ENCODE measurements at regions not wholly inside any gene's neighbourhood (a gene's known extent, or its start where the extent isn't known, plus 50 kb on each side); places are given as distances from the start of the nearest gene placed in this dataset.
"Not testable (repeated sequence)": the region's sequence is repeated elsewhere in the genome, so short reads cannot be mapped to it uniquely, and the experiment has no call there.

GRCh38 chr15:30688684-30689083 lies 62.8 kb downstream of the ARHGAP11B start:
- not testable (repeated sequence) for H3K4me3 ChIP-seq (ENCODE audit: low read depth, low read length); DNase-seq (ENCODE audit: low read depth)

DNA sequence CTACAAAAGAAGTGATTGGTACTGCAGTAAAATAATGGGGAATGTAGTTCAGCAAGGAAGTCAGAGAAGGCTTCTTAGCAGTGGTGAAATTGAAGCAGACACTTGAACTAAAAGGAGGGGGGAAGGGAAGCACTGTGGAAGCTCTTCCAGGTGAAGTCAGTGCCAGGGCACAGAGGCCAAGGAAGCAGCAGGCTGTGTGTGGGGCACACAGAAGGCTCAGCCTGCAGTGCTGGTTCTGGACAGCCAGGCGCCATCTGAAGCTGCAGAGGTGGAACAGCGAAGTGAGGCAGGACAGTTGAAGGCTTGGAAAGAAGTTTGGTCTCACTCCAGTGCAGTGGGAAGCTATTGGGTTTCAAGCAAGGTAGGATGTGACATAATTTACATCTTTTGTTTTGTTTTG lies 64.2 kb downstream of the ARHGAP11B start:
- H3K4me3 ChIP-seq (ENCODE audit: low read depth, low read length) = not testable (repeated sequence)

DNA sequence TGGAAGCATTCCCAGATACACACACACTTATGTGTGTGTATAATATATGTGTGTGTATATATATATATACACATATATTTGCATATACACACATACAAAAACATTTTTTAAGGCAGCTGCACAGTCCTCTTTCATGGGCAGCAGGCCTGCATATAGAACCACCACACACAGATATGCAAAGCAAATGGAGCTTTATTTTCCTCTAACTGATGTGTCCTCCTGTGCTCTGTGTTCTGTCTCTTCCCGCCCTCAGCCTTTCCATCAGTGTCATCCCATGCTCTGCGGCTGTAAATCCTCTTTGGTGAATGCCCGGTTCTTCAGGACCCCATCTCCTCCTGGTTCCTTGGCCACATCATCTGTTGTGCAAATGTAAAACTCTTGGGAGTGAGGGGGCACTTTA lies 69.9 kb downstream of the ARHGAP11B start:
- not testable (repeated sequence) for DNase-seq (ENCODE audit: low read depth); H3K4me3 ChIP-seq (ENCODE audit: low read depth, low read length)

More for the DNA sequence above, 64.2 kb downstream of the ARHGAP11B start:
- not testable (repeated sequence) for DNase-seq (ENCODE audit: low read depth)

GRCh38 chr15:30696439-30697314 lies 70.7 kb downstream of the ARHGAP11B start:
- H3K4me3 ChIP-seq (ENCODE audit: low read depth, low read length); DNase-seq (ENCODE audit: low read depth): not testable (repeated sequence)

DNA sequence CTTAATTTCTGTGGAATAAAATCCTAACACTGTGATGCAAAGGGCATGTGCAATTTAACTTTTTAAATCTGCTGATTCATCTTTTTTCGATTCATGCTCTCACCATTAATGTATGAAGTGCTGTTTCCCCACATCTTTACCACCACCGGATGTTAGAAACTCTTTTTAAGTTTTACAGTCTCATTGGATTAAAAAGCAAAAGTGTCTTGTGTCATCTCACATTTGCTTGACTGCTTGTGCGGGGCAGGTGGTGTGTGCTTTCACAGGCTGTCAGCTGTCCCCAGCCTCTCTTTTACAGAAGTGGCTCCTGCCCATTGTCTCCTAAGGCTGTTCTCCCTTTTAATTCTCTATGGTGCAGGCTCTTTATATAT lies 71.4 kb downstream of the ARHGAP11B start:
- not testable (repeated sequence) for H3K4me3 ChIP-seq (ENCODE audit: low read depth, low read length); DNase-seq (ENCODE audit: low read depth)

DNA sequence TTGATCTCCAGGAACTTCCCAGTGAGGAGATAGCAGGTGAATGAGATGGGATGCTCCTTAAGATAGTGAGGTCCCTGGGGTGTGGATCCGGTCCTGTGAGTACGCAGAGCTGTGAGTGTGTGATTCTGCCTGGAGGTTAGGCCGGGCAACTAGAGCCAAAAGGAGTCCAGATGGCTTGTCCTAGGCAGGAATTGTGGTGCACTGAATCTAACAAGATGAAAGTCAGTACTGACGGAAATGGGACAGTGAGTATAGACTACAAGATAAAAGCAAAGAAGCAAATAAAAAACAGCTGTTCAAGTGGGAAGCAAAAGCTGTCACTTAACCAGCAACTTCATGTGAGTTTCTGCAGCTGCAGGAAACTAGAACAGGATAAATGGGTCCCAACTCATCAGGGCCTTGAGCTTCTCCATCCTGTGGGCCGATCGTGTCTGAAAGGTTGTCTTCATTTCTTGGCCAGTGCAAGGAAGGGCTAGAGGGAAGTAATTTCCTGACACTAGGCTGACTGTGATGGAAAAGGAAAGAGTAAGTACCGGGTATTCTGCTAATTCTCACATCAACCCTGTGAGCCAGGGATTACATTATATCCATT lies 74.2 kb downstream of the ARHGAP11B start:
- H3K4me3 ChIP-seq (ENCODE audit: low read depth, low read length); DNase-seq (ENCODE audit: low read depth): not testable (repeated sequence)

DNA sequence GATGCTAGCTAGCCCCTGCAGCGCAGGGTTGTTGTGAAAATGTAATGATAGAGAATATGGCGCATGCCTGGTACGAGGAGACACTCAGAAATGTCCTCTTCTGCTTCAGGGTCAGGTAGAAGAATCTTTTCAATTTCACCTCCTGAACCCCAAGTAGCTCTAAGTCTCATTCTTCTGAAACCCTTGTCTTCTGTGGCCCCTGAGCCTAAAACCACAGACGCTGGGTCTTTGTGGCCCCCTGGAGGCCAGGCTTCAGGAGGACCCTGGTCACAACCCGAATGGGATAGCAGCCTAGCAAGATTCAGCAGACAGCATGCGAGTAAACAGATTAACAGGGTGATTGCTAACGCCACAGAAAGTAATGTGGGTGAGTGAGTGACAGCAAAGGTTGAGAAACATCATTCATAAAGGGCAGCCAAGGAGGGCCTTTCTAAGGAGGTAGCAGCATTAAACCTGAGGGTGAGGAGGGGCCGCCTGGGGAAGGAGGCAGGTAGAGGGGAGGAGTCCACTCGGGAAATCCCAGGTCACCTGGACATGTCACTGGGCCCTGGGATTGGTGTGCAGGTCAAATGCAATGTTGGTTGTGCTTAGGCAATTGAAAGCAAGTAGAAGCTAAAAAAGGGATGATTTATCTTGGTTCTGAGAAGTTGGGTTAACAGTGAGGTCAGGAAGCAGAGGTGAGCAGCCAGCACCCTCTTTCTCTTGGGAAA lies 82.2 kb downstream of the ARHGAP11B start:
- DNase-seq (ENCODE audit: low read depth); H3K4me3 ChIP-seq (ENCODE audit: low read depth, low read length): not testable (repeated sequence)

DNA sequence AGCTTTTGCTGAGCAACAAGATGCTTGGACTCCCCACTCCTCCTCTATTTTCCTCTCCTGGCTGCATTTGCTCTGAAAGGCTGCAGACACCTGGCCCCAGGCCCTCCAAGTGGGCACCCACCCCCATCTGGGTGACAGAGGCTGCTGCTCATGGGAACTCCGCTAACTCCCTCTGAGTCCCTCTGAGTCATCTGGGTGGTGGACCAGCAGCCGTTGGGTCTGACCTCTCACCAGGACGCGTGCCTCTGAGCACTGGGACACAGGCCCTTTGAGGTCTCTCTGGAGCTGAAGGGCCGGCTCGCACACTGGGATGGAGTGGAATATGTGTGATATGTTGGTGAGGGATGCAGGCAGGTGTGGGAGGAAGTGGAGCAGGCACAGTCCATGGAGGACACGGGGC lies 82.9 kb downstream of the ARHGAP11B start:
- DNase-seq (ENCODE audit: low read depth); H3K4me3 ChIP-seq (ENCODE audit: low read depth, low read length): not testable (repeated sequence)

DNA sequence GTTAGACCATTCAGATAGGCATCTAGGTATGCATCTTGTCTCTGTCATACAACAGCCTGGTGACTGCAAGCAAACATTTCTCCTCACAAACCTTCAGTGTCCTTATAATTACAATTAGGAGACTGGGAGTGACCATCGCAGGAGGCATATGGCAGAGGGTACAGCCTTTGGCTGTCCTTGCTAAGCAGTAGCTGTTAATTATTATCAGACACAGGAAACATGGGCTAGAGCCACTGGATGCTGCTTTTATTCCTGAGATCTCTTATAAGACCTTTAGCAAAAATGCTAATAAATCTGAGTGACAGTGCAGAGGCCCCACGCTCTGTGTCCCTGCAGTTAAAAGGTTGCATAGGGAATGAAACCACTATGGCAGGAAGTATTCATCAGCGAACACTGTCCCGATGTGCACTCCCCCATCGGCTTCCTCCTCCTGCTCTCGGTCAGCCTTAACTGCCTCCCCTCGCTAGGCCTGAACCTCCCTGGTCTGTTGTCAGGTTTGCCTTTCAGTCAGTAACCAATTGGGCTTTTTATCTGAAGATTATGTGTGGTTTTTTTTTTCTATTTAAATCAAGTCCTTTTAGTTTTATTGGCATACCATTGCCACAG lies 92.2 kb downstream of the ARHGAP11B start:
- not testable (repeated sequence) for H3K4me3 ChIP-seq (ENCODE audit: low read depth, low read length); DNase-seq (ENCODE audit: low read depth)

- DNase-seq (ENCODE audit: low read depth) = not testable (repeated sequence)
Measured at GRCh38 chr15:30719363-30719762, 93.4 kb downstream of the ARHGAP11B start.

DNA sequence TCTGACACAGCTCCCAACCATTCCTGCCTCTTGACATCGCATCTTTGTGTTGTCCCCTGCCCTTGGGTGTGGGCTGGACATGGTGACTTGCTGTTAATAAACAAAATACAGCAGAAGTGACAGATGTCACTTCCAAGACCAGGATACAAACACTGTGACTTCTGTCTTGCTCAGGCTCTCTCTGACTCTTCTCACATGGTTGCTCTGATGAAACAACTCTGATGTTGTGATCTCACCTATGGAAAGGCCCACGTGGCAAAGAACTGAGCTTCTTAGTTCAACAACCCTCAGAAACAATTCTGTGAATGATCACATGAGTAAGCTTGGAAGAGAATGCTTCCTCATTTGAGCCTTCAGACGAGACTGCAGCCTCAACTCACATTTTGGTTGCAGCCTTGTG lies 94.9 kb downstream of the ARHGAP11B start:
- H3K4me3 ChIP-seq (ENCODE audit: low read depth, low read length); DNase-seq (ENCODE audit: low read depth): not testable (repeated sequence)

More at GRCh38 chr15:30719363-30719762, 93.4 kb downstream of the ARHGAP11B start:
- H3K4me3 ChIP-seq (ENCODE audit: low read depth, low read length) = not testable (repeated sequence)

GRCh38 chr15:30721529-30721928 lies 95.6 kb downstream of the ARHGAP11B start:
- not testable (repeated sequence) for H3K4me3 ChIP-seq (ENCODE audit: low read depth, low read length)
- peak; percentile 46 for DNase-seq (ENCODE audit: low read depth)

GRCh38 chr15:30723540-30724175 lies 97.7 kb downstream of the ARHGAP11B start:
- DNase-seq (ENCODE audit: low read depth); H3K4me3 ChIP-seq (ENCODE audit: low read depth, low read length): not testable (repeated sequence)

GRCh38 chr15:30729880-30730590 lies 104.1 kb downstream of the ARHGAP11B start:
- H3K4me3 ChIP-seq (ENCODE audit: low read depth, low read length); DNase-seq (ENCODE audit: low read depth): not testable (repeated sequence)

DNA sequence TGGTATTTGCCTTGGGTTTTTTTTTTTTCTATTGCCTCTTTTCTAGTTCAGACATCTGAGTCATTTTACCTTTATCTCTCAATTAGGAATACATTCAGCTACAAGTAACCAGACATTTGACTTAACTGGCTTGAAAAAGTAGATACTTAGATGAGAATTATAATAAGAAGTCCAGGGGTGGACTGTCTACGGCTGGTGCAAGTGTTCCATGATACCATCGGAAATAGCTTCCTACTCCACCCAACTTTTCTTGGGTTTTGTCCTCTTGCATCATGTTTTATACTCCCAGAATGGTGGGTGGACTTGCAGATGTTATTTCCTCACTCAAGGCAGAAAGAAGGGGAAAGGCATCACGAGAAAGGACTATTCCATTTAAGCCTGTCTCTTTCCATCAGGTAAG lies 104.7 kb downstream of the ARHGAP11B start:
- not testable (repeated sequence) for DNase-seq (ENCODE audit: low read depth)

DNA sequence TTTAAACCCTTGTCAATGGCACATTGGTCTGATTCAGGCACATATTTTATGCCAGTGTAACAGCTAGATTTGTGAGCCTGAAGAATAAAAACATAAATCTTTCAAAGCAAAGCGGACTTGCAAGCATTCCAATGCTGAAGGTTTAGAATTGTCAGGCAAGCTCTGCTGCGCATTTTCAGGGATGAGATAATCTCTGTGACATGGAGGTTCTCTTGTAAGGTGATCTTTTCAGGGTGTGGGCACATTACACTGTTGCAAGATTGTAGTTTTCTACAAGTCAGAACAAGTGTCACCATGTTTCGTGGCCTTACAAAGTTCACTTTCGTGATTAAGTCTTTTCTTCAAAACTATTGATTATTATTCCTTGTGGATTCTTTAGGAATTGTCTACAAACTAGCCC lies 106.2 kb downstream of the ARHGAP11B start:
- not testable (repeated sequence) for DNase-seq (ENCODE audit: low read depth); H3K4me3 ChIP-seq (ENCODE audit: low read depth, low read length)

More for the DNA sequence above, 104.7 kb downstream of the ARHGAP11B start:
- not testable (repeated sequence) for H3K4me3 ChIP-seq (ENCODE audit: low read depth, low read length)

DNA sequence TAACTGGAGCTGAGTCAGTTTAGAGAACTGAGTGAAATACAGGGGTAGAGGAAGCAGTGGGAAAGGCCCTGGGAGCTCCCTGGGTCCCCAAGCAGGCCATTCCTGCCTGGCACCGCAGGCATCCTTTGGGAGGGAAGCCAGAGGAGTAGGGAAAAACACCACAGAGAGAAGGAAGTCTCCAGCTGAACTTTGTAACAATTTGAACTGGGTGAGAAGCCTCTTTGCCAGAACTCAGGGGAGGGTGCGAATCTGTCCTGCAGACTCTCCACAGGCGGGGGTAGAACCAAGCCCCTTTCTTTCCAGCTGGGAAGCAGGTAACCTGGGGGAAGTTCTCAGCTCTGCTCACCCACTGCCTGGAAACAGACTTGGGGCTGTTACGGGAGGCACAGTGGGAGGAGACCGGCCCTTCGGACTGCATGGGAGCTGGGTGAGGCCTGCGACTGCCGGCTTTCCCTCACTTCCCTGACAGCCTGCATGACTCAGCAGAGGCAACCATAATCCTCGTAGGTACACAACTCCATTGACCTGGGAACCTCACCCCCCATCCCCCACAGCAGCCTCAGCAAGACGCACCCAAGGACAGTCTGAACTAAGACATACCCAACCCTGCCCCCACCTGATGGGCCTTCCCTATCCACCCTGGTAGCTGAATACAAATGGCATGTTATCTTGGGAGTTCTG lies 110.1 kb downstream of the ARHGAP11B start:
- H3K4me3 ChIP-seq (ENCODE audit: low read depth, low read length); DNase-seq (ENCODE audit: low read depth): not testable (repeated sequence)
